ENCODE measurements at regions not wholly inside any gene's neighbourhood (a gene's known extent, or its start where the extent isn't known, plus 50 kb on each side); places are given as distances from the start of the nearest gene placed in this dataset.
A peak's percentile ranks its signal among the peaks of the same experiment; 100 is the strongest.
"Not testable (repeated sequence)": the region's sequence is repeated elsewhere in the genome, so short reads cannot be mapped to it uniquely, and the experiment has no call there.

- Histone ChIP-seq H3K9me3 (replicated peaks in 1 of 2; ENCODE audit: control insufficient read depth in 2 of 2, insufficient read depth in 1 of 2, low read depth in 1 of 2, low read length in 2 of 2) (no peaks in the 10 kb centered on the region), H4K91ac (ENCODE audit: low read depth, low read length, poor library complexity) (no peak overlapping the region), H3K9ac (ENCODE audit: low read depth, low read length, poor library complexity) (no peak overlapping the region), H3K18ac (ENCODE audit: low read length) (no peak overlapping the region), H3K23ac (ENCODE audit: low read depth, low read length, poor library complexity) (no peak overlapping the region), H2BK15ac (ENCODE audit: low read length) (no peak overlapping the region), H3K79me1 (ENCODE audit: low read depth, low read length) (no peaks in the 10 kb centered on the region), H2BK5ac (ENCODE audit: low read length) (no peak overlapping the region), H3K27ac (replicated peaks; ENCODE audit: low read length) (no peak overlapping the region), H3K36me3 (replicated peaks in 1 of 2; ENCODE audit: control insufficient read depth in 2 of 2, insufficient read depth in 2 of 2, low read length in 2 of 2) (no peaks in the 10 kb centered on the region), H4K8ac (ENCODE audit: low read depth, low read length) (no peak overlapping the region), H3K14ac (ENCODE audit: low read length) (no peak overlapping the region), H3K4me2 (ENCODE audit: insufficient read depth, low read length, poor library complexity, severe bottlenecking) (no peak overlapping the region), H2AFZ (ENCODE audit: low read length) (no peak overlapping the region), H2BK12ac (ENCODE audit: low read length) (no peak overlapping the region), H2AK5ac (ENCODE audit: low read depth, low read length) (no peak overlapping the region), H3K4ac (ENCODE audit: low read length) (no peak overlapping the region), H2BK120ac (ENCODE audit: low read depth, low read length) (no peak overlapping the region), H3K4me3 (ENCODE audit: low read length in 2 of 2) (no peak overlapping the region), H3K27me3 (ENCODE audit: control insufficient read depth in 3 of 3, insufficient read depth in 3 of 3, low read depth in 1 of 3, low read length in 3 of 3) (no peaks in the 10 kb centered on the region), H3K4me1 (ENCODE audit: control insufficient read depth in 2 of 2, insufficient read depth in 1 of 2, low read depth in 1 of 2, low read length in 2 of 2) (no peaks in the 10 kb centered on the region)
- DNase-seq (ENCODE audit: low spot score) = no peak
- 100% methylated on average over 1 of the region's 2 CpGs; no CpG with 5 or more reads in 1 of the 2 donors for WGBS, 2 donors (ENCODE audit: extremely low coverage in 2 of 2, insufficient read length in 2 of 2, insufficient replicate concordance in 1 of 2)
Measured at GRCh38 chr6:80579391-80580023, 473.0 kb downstream of the BCKDHB start.

- not testable (repeated sequence) for H3K27ac ChIP-seq (replicated peaks; ENCODE audit: low read length); H2AK5ac ChIP-seq (ENCODE audit: low read depth, low read length); H3K23ac ChIP-seq (ENCODE audit: low read depth, low read length, poor library complexity); H3K4me1 ChIP-seq (ENCODE audit: control insufficient read depth in 2 of 2, insufficient read depth in 1 of 2, low read depth in 1 of 2, low read length in 2 of 2); H2BK12ac ChIP-seq (ENCODE audit: low read length); H3K79me1 ChIP-seq (ENCODE audit: low read depth, low read length); H2BK15ac ChIP-seq (ENCODE audit: low read length); H3K9me3 ChIP-seq (replicated peaks in 1 of 2; ENCODE audit: control insufficient read depth in 2 of 2, insufficient read depth in 1 of 2, low read depth in 1 of 2, low read length in 2 of 2); H3K18ac ChIP-seq (ENCODE audit: low read length); H2BK120ac ChIP-seq (ENCODE audit: low read depth, low read length); H3K9ac ChIP-seq (ENCODE audit: low read depth, low read length, poor library complexity); H4K8ac ChIP-seq (ENCODE audit: low read depth, low read length); H2BK5ac ChIP-seq (ENCODE audit: low read length); H4K91ac ChIP-seq (ENCODE audit: low read depth, low read length, poor library complexity); H3K36me3 ChIP-seq (replicated peaks in 1 of 2; ENCODE audit: control insufficient read depth in 2 of 2, insufficient read depth in 2 of 2, low read length in 2 of 2); DNase-seq (ENCODE audit: low spot score); H3K4me2 ChIP-seq (ENCODE audit: insufficient read depth, low read length, poor library complexity, severe bottlenecking); H3K27me3 ChIP-seq (ENCODE audit: control insufficient read depth in 3 of 3, insufficient read depth in 3 of 3, low read depth in 1 of 3, low read length in 3 of 3); H3K4me3 ChIP-seq (ENCODE audit: low read length in 2 of 2); H3K14ac ChIP-seq (ENCODE audit: low read length); H3K4ac ChIP-seq (ENCODE audit: low read length)
- H2AFZ ChIP-seq (ENCODE audit: low read length) = peak overlapping the region; percentile 45
- WGBS, 2 donors (ENCODE audit: extremely low coverage in 2 of 2, insufficient read length in 2 of 2, insufficient replicate concordance in 1 of 2) = no CpG with 5 or more reads among the region's 15 CpGs
Measured at GRCh38 chr6:80573320-80573719, 466.8 kb downstream of the BCKDHB start.

DNA sequence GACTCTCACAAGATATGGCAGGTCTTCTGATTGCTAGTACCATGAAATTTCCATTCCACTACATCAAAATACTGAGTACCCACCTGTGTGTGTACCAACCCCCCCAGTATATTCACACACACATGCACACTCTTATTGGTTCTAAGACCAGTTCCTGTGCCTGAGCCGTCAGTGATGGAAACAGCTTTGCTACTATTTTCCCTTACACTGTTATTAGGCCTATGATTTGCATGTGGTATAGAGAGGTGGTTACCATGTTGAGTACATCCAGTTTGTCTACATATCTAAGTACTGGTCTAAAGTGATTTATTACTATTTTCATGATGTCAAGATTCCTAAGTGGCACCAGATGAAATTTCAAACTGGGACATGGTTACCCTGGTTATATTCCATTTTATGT lies 459.9 kb downstream of the BCKDHB start:
- H3K36me3 ChIP-seq (replicated peaks in 1 of 2; ENCODE audit: control insufficient read depth in 2 of 2, insufficient read depth in 2 of 2, low read length in 2 of 2) = no peaks in the 10 kb centered on the region
- H2AK5ac ChIP-seq (ENCODE audit: low read depth, low read length) = no peak overlapping the region
- no peak overlapping the region for H2BK120ac ChIP-seq (ENCODE audit: low read depth, low read length)
- no peak overlapping the region for H2AFZ ChIP-seq (ENCODE audit: low read length)
- H3K79me1 ChIP-seq (ENCODE audit: low read depth, low read length) = no peaks in the 10 kb centered on the region
- H3K18ac ChIP-seq (ENCODE audit: low read length) = no peak overlapping the region
- no peak overlapping the region for H4K8ac ChIP-seq (ENCODE audit: low read depth, low read length)
- WGBS, 2 donors (ENCODE audit: extremely low coverage in 2 of 2, insufficient read length in 2 of 2, insufficient replicate concordance in 1 of 2) = no CpG with 5 or more reads among the region's 1 CpG
- no peak overlapping the region for H2BK5ac ChIP-seq (ENCODE audit: low read length)
- H3K27me3 ChIP-seq (ENCODE audit: control insufficient read depth in 3 of 3, insufficient read depth in 3 of 3, low read depth in 1 of 3, low read length in 3 of 3) = no peaks in the 10 kb centered on the region
- no peaks in the 10 kb centered on the region for H3K4me1 ChIP-seq (ENCODE audit: control insufficient read depth in 2 of 2, insufficient read depth in 1 of 2, low read depth in 1 of 2, low read length in 2 of 2)
- H3K4ac ChIP-seq (ENCODE audit: low read length) = no peak overlapping the region
- no peak overlapping the region for H3K4me3 ChIP-seq (ENCODE audit: low read length in 2 of 2)
- H3K4me2 ChIP-seq (ENCODE audit: insufficient read depth, low read length, poor library complexity, severe bottlenecking) = no peak overlapping the region
- H4K91ac ChIP-seq (ENCODE audit: low read depth, low read length, poor library complexity) = no peak overlapping the region
- no peak overlapping the region for H3K9ac ChIP-seq (ENCODE audit: low read depth, low read length, poor library complexity)
- peaks cover 0 to 6% of the 10 kb centered on the region in 2 donors for H3K9me3 ChIP-seq (replicated peaks in 1 of 2; ENCODE audit: control insufficient read depth in 2 of 2, insufficient read depth in 1 of 2, low read depth in 1 of 2, low read length in 2 of 2)
- no peak for DNase-seq (ENCODE audit: low spot score)
- H3K23ac ChIP-seq (ENCODE audit: low read depth, low read length, poor library complexity) = no peak overlapping the region
- no peak overlapping the region for H2BK15ac ChIP-seq (ENCODE audit: low read length)
- H2BK12ac ChIP-seq (ENCODE audit: low read length) = no peak overlapping the region
- H3K27ac ChIP-seq (replicated peaks; ENCODE audit: low read length) = no peak overlapping the region
- H3K14ac ChIP-seq (ENCODE audit: low read length) = no peak overlapping the region

- Histone ChIP-seq H3K23ac (ENCODE audit: low read depth, low read length, poor library complexity) (no peak overlapping the region), H3K9me3 (replicated peaks in 1 of 2; ENCODE audit: control insufficient read depth in 2 of 2, insufficient read depth in 1 of 2, low read depth in 1 of 2, low read length in 2 of 2) (peaks cover 4 to 8% of the 10 kb centered on the region in 2 donors), H3K9ac (ENCODE audit: low read depth, low read length, poor library complexity) (no peak overlapping the region), H4K91ac (ENCODE audit: low read depth, low read length, poor library complexity) (no peak overlapping the region), H3K27me3 (ENCODE audit: control insufficient read depth in 3 of 3, insufficient read depth in 3 of 3, low read depth in 1 of 3, low read length in 3 of 3) (peaks cover 0 to 2% (median 0%) of the 10 kb centered on the region in 3 experiments), H3K14ac (ENCODE audit: low read length) (no peak overlapping the region), H2AK5ac (ENCODE audit: low read depth, low read length) (no peak overlapping the region), H2BK120ac (ENCODE audit: low read depth, low read length) (no peak overlapping the region), H3K79me1 (ENCODE audit: low read depth, low read length) (no peaks in the 10 kb centered on the region), H3K4ac (ENCODE audit: low read length) (no peak overlapping the region), H3K36me3 (replicated peaks in 1 of 2; ENCODE audit: control insufficient read depth in 2 of 2, insufficient read depth in 2 of 2, low read length in 2 of 2) (no peaks in the 10 kb centered on the region), H3K27ac (replicated peaks; ENCODE audit: low read length) (no peak overlapping the region), H3K4me1 (ENCODE audit: control insufficient read depth in 2 of 2, insufficient read depth in 1 of 2, low read depth in 1 of 2, low read length in 2 of 2) (peaks cover 1 to 24% of the 10 kb centered on the region in 2 donors), H2BK15ac (ENCODE audit: low read length) (no peak overlapping the region), H3K4me2 (ENCODE audit: insufficient read depth, low read length, poor library complexity, severe bottlenecking) (no peak overlapping the region), H3K18ac (ENCODE audit: low read length) (no peak overlapping the region), H2BK5ac (ENCODE audit: low read length) (no peak overlapping the region), H3K4me3 (ENCODE audit: low read length in 2 of 2) (no peak overlapping the region), H4K8ac (ENCODE audit: low read depth, low read length) (no peak overlapping the region), H2BK12ac (ENCODE audit: low read length) (no peak overlapping the region), H2AFZ (ENCODE audit: low read length) (peak overlapping the region; percentile 53)
- WGBS, 2 donors (ENCODE audit: extremely low coverage in 2 of 2, insufficient read length in 2 of 2, insufficient replicate concordance in 1 of 2) = no CpG with 5 or more reads among the region's 5 CpGs
- DNase-seq (ENCODE audit: low spot score) = peak; percentile 32
Measured at GRCh38 chr6:80553071-80553740, 446.7 kb downstream of the BCKDHB start.

All from neuronal stem cell (in vitro differentiated cells).